ENCODE measurements at regions not wholly inside any gene's neighbourhood (a gene's known extent, or its start where the extent isn't known, plus 50 kb on each side); places are given as distances from the start of the nearest gene placed in this dataset.
"Not testable (repeated sequence)": the region's sequence is repeated elsewhere in the genome, so short reads cannot be mapped to it uniquely, and the experiment has no call there.

DNA sequence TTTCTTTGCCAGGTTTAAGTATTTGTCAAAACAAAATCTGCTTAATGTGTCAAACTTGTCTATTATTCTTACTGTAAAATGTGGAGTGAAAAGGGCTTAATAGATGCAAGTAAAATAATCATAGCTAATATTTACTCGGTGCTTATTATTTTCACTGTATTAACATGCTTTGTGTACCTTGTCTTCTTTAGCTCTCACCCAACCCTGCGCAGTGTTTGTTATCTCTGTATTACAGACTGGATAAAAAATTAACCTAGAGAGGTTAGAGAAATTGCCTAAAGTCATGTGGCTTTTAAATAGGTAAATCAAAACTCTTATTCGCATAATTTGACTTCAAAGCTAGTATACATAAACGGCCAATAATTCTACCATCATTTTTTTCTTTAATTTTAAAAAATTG is 1864.8 kb downstream of the MAT2B start:
- no peak for DNase-seq

DNA sequence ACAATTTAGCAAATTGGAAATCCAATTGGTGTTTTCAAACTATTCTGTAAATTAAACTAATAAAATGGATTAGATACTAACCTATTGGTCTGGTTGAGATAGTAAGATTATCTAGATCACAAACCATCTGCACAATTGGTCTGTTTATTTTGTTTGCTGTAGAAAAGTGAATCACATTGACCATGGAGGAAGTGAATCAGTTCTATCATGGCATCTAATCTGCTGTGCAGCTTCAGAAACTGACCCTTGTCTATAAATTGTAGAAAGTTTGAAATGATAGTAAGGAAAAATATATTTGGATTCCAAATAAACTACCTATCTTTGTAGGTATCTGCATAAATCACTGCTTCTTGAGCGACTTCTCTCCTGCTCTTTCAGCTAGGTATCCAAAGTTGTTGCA is 1865.4 kb downstream of the MAT2B start:
- no peak for DNase-seq

DNA sequence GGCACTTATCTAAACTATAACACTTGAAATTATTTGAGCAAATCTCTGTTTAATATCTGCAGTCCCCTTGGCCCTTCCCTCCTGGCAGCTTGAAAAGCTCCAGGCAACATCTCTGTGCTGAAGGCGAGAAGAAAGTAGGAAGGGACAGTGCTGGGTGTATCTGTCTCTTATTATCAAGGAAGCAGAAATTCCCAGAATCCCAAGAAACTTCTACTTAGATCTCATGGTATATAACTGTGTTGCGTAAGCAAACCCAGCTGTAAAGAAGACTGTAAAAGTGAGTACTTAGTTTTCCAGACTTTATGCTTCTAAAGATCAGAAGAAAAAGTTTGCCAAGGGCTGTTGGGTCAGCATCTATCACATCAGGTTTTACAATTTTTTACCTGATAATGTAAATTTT is 1869.8 kb downstream of the MAT2B start:
- no peak for DNase-seq

DNA sequence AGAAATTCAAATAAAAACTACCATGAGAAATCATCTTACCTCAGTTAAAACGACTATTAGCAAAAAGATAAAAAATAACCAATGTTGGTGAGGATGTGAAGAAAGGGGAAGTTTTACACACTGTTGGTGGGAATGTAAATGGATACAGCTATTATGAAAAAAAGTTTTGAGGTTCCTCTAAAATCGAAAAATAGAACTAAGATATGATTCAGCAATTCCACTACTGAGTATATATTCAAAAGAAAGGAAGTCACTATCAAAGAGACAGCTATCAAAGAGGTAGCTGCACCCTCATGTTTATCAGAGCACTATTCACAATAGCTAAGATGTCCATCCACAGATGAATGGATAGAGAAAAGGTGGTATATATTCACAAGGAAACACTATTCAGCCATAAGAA is 1888.4 kb downstream of the MAT2B start:
- DNase-seq, result no peak

DNA sequence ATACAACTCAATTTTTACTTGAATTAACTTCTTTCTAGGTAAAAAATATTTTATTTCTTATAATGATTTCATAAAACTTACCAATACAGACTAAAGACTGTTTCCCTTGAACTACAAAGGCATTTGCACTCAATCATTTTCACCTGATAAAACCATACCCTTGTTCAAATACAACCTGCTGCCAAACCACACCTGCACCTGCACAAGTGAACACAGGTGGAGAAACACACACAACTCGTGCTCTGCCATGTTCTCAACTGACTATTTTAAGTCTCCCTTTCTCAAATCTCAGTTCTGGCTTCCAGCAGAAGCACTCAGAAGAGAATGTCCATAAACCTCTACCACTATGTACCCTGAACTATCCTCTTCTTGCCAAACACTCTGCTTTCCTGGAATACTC is 1892.1 kb downstream of the MAT2B start:
- no peak for DNase-seq

DNA sequence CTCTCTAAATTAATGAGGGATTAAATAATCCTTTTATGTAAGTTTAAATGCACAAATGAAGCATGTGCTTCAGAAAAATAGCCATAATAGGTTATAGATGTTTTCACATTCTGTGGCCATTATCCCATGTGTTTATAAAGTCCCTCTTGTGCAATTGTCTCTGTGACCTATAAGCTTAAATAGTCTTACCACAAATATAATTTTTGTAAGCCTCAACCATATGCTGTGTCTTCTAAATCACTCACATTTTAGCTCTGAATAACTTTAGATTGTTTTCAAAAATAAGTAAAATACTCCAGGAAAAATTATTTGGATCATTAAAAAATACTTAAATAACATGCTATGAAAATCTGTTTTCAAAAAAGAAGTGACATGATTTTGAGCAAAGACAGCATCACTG is 1894.7 kb downstream of the MAT2B start:
- DNase-seq, result no peak

DNA sequence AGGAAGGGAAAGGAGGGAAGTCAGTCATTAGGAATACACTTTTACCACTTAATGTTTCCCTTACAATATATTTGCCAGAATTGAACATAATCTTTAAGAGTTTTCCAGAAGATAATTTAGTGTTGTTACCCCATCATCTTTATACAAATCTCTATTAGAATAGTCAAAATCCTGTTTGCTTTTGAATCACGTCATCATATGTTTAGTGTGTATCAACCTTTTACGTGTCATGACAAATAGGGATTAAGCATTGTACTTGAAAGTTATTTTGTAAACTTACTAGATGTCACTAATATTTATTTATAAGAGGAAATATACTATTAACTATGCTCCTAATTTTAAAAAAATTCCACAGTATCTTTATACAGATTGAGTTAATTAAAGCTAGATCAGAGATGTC is 1899.5 kb downstream of the MAT2B start:
- no peak for DNase-seq

DNA sequence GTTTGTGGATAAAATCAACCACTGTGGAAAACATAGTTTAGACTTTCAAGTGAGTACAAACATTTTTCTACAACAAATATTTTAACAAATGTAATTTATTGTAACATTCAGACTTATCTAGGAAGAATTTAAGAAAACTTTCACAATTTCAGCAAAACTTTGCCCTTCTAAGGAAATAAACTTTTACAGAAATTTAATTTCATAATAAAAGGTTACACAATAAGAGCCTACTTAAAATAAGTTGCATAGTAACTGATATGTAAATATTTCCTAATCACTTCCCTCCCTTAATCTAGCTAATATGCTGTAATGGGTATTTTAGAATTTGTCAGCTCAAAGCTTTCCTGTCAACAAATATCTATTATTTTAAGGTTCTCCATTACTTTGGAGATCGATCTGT is 1899.9 kb downstream of the MAT2B start:
- no peak for DNase-seq

DNA sequence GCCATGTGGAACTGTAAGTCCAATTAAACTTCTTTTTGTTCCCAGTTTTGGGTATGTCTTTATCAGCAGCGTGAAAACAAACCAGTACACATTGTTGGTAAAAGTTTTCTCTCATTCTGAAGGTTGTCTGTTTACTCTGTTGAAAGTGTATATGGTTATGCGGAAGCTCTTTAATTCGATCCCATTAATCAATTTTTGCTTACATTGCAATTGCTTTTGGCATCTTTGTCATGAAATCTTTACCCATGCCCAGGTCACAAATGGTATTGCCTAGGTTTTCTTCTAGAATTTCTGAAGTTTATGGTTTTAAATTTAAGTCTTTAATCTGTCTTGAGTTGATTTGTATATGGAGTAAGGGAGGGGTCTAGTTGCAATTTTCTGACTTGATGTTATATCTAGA is 1901.9 kb downstream of the MAT2B start:
- DNase-seq, result no peak

DNA sequence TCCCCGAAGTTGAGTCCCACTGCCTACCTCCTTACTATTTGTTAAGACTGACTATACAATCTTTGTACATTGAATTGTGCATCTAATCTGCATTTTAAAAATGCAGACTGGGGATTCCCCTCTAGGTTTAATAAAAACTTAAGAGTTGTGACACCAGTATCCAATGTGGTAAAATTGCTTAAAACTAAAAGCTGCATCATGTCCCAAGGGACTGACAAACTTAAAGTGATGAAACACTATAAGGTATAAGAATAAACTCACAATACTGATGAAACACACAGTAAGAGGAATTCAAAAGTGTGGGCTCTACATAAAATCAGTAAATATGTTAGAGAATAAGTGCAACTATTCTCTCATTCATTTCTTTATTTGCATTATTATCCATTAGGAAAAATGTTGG is 1905.1 kb downstream of the MAT2B start:
- DNase-seq, result no peak

DNA sequence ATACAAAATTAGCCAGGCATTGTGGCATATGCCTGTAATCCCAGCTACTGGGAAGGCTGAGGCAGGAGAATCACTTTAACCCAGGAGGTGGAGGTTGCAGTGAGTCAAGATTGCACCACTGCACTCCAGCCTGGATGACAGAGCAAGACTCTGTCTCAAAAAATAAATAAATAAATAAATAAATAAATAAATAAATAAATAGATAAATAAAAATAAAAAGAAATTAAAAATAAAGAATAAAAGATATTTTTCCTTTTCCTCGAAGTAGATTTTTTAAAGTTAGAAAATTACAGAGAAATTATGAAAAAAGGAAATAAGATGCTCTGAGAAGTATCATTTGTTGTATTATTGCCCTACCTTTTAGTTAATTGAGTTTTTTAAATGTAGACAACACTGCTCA is 1906.1 kb downstream of the MAT2B start:
- not testable (repeated sequence) for DNase-seq

DNA sequence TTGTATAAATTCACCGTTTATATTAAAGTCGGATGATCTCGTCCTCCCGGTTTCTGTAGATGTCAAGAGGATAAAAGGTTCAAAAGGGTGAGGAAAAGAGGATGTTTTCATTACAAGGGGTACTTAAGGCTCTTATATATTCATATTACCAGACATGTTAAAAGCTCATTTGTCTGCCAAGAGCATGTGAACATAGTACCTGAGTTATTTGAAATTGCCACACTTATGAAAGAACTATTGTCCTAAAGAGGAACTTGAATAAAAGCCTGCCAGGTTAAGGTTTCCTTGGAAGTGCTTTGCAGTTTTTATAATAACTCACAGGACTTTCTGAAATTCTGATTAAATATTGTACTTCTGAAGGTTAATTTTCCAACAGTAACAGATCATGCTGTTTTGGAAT is 1915.1 kb downstream of the MAT2B start:
- DNase-seq, result no peak

DNA sequence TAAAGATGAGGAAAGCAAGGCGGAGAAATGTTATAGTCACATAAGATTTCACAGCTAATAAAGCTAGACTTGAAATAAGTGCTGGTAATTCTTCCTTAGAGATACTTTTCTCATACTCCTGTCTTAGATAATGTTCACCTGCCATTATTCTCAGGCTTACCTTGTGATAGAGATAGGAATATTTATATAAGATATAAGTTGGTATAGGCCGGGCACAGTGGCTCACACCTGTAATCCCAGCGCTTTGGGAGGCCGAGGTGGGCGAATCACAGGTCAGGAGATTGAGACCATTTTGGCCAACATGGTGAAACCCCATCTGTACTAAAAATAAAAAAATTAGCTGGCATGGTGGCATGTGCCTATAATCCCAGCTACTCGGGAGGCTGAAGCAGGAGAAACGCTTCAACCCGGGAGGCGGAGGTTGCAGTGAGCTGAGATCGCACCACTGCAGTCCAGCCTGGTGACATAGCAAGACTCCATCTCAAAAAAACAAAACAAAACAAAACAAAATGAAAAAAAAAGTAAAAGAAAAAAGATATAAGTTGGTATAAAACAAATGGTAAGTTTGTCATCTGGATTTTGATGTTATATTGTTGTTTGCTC is 1918.4 kb downstream of the MAT2B start:
- no peak for DNase-seq

DNA sequence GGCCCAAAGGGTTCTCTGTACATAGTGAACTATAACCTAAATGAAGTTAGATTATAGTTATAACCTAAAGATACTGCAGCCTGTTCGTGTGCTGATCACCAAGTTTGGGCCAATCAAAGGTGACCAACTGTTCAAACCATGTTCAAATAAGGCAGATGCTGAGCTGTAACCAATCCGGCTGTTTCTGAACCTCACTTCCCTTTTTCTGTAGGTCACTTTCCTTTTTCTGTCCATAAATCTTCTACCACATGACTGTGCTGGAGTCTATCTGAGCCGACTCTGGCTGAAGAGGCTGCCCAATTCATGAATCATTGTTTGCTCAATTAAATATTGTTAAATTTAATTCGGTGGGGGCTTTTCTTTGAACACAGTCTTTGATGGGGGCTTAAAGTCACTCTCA is 1920.2 kb downstream of the MAT2B start:
- no peak for DNase-seq

DNA sequence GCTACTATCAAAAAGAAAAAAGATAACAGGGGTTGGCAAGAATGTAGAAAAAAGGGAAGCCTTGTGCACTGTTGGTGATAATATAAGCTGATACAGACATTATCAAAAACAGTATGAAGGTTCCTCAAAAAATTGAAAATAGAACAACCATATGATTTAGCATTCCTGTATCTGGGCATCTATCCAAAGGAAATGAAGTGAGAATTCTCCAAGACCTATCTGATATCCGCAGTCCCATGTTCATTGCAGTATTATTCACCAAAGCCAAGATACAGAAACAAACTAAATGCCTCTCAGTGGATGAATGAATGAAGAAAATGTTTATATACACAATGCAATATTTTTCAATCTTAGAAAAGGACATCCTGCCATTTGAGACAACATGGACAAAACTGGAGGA is 1943.3 kb downstream of the MAT2B start:
- DNase-seq, result no peak

DNA sequence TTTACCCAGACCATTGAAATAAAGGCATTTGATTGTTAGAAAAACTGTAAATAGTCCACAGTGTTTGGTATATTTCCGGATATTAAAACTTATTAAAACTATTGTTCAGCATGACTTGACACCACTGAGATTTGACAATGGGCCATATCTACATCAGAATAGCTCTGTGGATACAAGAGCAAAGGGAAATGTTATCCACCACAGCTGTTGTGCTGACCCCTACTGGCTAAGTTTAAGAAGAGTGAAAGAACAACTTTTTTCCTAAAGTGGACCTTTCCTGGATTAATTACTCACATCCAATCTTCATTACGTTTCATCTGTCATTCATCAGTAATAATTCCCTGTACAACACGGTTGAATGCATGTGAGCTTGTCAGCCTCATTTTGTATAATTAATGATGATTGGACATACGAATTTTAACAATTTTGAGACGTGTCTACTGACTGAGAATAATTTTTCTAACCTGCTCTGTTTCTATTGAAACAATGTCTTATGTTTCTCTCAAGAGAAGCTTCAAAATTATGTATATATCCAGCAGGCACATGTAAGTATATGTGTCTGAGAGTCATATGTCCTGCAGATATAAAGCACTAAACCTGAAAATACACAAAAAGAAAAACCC is 1952.6 kb downstream of the MAT2B start:
- DNase-seq, result no peak

DNA sequence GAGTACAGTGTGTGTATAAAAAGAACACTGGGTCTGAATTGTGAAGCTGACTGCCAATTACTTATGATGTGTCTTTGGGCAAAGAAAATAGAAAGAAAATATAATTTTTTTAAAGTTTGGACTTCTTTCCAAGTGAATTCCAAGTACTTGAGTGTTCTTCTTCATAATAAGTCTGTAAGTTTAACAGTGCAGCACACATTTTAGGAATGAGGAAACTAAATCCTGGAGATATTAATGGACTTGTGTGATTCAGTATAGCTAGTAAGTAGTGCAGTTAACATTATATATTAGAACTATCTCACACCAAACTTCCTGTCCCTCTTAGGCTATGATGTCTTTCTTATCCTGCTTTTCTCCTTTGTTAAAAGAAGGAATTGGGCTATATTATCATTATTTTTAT is 1953.8 kb downstream of the MAT2B start:
- no peak for DNase-seq

DNA sequence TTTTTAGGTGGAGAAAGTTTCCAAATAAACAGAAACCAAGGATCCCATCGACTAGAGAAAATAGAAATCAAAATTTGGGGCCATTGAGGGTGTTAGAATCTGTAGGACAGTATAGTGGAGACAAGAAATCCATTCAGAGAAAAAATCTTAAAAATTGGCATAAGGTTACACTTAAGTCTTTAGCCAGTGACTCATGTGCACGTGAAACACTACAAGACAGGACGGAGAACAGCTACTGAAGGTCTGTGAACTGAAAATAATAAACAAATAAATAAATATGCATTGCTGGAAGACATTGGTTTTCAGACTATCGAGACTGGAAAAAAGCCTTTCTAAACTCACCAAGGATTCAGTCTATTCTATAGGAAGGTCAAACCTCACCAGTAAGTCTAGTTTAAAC is 1955.5 kb downstream of the MAT2B start:
- DNase-seq, result no peak

DNA sequence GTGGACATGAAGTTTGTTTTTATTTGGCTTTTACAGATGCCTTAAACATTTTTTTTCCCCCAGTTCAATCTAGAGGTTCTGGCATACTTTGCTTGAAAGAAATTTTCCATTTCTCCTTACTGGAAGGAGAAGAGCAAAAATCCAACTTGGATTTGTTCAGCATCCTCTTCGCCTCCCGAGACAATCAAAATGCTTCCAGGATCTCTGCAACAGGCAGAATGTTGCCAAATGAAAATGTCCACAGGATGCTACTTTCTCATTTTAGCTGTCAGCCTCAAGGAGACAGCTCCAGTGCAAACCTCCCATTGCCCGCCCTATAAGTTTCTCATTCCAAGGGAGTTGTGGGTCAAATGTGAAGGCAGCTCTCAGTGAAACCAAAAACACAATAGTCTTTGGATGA is 1972.1 kb downstream of the MAT2B start:
- DNase-seq, result no peak

DNA sequence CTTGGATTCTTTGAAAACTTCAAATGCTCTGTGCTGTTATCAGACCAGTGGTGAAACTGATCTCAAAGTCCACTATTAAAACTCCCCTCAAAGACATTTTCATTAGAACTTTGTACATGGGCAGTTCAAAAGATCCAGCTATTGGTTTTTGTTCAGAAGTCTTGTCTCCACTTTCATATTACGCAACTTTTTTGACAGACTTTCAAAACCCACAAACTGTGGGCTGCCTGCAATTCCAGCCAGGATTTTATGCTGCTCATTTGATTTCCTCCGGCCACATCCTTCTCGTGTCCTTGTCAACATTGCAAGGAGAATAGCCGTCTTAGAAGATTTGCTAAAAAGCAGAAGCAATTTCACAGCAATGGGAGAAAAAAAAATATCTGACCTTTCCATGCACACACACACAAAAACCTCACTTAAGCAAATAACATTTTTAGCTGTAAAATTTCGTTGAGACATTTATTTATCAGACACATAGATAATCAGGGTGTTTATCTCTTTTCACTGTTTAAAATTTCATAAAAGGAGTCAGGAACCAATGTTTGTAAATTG is 1990.5 kb downstream of the MAT2B start:
- DNase-seq, result no peak

DNA sequence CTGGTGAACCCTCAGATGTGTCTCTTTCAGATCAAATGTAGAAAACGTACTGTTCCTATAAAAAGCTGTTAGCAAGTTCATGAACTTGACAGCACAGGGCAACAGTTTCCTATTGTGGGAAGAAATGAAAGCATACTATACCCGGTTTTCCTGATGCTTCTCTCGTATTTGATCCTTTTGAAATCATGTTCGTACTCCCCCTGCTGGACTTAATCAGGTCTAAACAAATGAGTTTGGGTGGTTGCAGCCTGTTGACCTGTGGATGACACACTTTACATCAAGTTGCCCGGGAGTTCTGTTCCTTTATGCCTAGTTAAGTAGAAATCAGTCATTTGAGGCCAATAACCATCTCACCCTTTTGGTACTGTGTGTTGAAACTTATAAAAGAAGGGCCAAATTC is 1992.3 kb downstream of the MAT2B start:
- DNase-seq, result no peak

DNA sequence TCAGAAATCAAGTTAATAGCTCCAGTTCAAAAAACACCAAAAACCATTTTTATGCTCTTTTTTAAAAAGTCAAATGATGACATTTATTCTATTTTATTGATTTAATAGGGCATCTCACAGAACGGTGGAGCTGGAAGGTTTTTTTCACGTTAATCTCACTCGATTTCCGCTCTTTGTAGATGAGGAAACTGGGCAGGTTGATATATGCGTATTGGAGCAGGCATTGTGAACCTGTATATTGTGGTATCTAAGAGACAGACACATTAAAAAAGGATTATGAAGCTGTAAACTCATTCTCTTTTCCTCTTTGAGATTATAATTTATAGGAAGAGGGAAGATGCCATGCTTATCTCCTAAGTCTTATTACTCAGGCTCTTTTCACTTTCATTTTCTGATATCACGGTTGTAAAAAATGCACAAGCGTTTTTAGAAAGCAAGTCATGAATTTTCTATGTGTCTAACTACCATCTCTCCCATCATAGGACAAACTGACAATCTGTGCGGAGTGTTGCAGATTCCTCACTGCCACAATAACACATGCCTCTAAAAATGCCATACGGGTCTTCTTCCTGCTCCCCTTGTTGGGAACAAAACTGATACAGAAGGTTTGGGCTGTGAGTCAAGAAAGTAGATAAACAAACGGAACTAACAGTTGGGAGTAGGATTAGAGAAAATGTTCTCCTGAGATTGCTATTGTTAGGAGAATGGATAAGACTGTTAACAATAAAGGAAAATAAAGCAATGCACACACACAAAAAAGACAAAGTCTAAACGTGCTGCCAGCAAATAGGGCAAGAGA is 1997.7 kb downstream of the MAT2B start:
- no peak for DNase-seq

DNA sequence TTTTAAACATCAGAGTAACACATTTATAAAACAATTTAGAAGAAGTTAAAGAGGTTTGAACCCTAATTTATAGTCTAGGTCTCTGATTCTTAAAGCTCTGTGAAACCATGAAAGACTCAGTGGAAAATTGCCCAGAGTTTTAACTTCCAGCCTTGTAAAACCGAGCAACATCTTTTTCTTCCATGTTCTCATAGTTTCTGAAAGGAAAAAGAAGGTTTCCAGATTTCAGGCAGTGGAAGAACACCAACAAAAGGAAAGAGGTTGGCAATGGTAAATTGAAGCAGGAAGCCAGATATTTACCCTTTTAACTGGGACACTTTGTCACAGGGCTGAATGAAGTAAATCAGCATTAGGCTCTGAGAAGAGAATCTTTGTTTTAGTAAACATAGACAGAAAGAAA is 1999.3 kb downstream of the MAT2B start:
- DNase-seq, result no peak

DNA sequence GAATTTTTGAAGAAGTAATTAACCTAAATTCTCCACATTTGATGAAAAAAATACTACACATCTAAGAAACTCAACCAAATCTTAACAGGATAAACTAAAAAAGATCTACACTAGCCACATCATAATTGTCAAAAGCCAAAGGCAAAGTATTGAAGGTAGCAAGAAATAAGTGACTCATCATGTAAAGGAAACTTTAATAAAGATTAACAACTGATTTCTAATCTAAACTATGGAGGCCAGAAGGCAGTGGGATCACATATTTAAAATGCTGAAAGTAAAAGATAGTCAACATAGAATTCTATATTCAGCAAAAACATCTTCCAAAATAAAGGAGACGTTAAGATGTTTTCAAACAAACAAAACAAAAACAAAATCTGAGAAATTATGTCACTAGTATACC is 2002.9 kb downstream of the MAT2B start:
- no peak for DNase-seq

Measured in activated CD4-positive, alpha-beta T cell treated with anti-CD3 and anti-CD28 coated beads for 48 hours (primary cell).